ENCODE measurements at regions not wholly inside any gene's neighbourhood (a gene's known extent, or its start where the extent isn't known, plus 50 kb on each side); places are given as distances from the start of the nearest gene placed in this dataset.

DNA sequence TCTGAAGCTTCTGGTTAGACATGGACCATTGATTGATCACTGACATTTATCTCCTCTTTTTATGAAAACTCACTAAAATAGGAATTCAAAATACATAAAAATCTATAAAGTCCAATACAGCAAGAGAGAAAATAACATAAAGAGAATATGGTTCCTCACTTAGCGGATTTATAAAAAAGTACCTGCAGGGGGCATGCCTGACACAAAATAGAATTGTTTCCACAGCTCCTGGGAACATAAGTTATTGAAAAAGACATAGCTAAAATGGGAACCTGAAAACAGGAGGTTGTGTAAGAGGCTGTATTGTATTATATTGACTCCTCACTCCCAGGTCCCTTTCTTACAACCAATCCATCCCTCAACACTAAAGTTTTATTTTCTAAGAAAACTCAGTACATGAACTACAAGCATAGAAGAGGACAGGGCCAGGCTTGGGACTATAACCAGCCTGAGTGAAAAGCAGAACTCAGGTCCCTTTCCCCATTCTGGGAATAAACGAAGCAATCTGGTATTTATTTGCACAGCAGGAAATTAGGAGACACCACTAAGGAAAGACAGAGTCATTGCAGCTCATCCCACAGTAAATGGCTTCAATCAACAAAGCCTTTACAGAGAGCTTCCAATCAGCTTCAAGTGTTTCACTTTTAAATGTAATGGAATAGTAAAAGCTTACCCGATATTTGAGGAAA is 121.1 kb upstream of the NDST4 start:
- TF ChIP-seq, protein P1, sequence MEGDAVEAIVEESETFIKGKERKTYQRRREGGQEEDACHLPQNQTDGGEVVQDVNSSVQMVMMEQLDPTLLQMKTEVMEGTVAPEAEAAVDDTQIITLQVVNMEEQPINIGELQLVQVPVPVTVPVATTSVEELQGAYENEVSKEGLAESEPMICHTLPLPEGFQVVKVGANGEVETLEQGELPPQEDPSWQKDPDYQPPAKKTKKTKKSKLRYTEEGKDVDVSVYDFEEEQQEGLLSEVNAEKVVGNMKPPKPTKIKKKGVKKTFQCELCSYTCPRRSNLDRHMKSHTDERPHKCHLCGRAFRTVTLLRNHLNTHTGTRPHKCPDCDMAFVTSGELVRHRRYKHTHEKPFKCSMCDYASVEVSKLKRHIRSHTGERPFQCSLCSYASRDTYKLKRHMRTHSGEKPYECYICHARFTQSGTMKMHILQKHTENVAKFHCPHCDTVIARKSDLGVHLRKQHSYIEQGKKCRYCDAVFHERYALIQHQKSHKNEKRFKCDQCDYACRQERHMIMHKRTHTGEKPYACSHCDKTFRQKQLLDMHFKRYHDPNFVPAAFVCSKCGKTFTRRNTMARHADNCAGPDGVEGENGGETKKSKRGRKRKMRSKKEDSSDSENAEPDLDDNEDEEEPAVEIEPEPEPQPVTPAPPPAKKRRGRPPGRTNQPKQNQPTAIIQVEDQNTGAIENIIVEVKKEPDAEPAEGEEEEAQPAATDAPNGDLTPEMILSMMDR (conservative IDR thresholded peaks at IDR 0.05 in 1 of 2, IDR thresholded peaks at IDR 0.05 in 1 of 2; ENCODE audit: extremely low read depth in 1 of 2, insufficient read depth in 1 of 2, low read depth in 1 of 2, low read length in 2 of 2) = peak; percentile 33 to 56
- TF ChIP-seq EZH2 (IDR thresholded peaks at IDR 0.05; ENCODE audit: borderline replicate concordance, low read length) = no peak

All from mammary epithelial cell (primary cell).